Right cardiac atrium (tissue), 5 donors: ENCODE measurements at regions not wholly inside any gene's neighbourhood (a gene's known extent, or its start where the extent isn't known, plus 50 kb on each side); places are given as distances from the start of the nearest gene placed in this dataset.

Experiments
- ATAC-seq, 2 donors: fragments of 200-7000 bp; cut with Tn5 transposase; one replicate each; pipeline versions ENCODE4 v1.8.0 to v1.9.1; 2020; ENCODE audit warnings: moderate library complexity in 2 of 2, mild to moderate bottlenecking in 1 of 2
- DNase-seq, 3 donors: peaks; one replicate each; pipeline ENCODE4 v3.0.0-alpha.2; 2020
- H3K27ac ChIP-seq: one replicate; pipeline ENCODE4 v1.5.1; 2013; ENCODE audit warnings: mild to moderate bottlenecking, low read length, control low read depth, moderate library complexity
- H3K27me3 ChIP-seq: one replicate; pipeline ENCODE4 v1.6.1; 2013; ENCODE audit not compliant: control insufficient read depth, insufficient read depth
- H3K4me1 ChIP-seq: one replicate; pipeline ENCODE4 v1.6.1; 2013; ENCODE audit warnings: low read length; ENCODE audit not compliant: control insufficient read depth, insufficient read depth
- H3K4me3 ChIP-seq: one replicate; pipeline ENCODE4 v1.5.1; 2013; ENCODE audit warnings: low read length, control low read depth
- H3K9me3 ChIP-seq: one replicate; pipeline ENCODE4 v1.6.1; 2013; ENCODE audit warnings: low read length; ENCODE audit not compliant: control insufficient read depth
- WGBS: extraction: QIAGEN DNeasy Blood & Tissue Kit; methylation state at CpG from one replicate; pipeline ENCODE4 v1.1.7; 2013; 5-methylcytosine and 5-hydroxymethylcytosine counted together
- intact Hi-C, 4 donors: fragments of 100-400 bp; cut with DNase I; formaldehyde crosslinking; loops; one replicate each; pipeline versions ENCODE4 v1.11.0 to v1.14.0; 2022 to 2023
- donor health status: healthy with polysubstance abuse.
- donor health status: DM: no; HTN: yes; CAD: no.
- donor health status: DM: no; HTN: no; CAD: no.
- donor health status: DM: no; HTN: yes; CAD: no; lungs with severe emphysema.
- donor health status: DM: yes; HTN: yes; CAD: no.

DNA sequence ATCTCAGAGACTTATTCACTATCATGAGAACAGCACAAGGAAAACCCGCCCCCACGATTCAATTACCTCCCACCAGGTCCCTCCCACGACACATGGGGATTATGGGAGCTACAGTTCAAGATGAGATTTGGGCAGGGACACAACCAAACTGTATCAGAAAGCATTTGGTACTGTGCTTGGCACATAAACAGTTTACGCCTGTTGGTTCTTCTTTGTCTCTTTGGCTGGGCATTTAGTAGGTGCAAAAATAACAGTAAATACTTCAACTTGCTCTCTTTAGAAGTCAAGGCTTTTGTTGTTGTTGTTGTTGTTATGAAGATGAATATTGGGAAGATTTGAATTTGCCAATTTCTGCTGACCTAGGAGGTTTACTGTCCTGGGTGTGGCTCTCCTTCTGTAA is 175.4 kb upstream of the IGSF21 start:
- ATAC-seq, result no peak
- intact Hi-C loops, result no loop called here
- no peaks in the 10 kb centered on the region for H3K27me3 ChIP-seq
- H3K4me3 ChIP-seq, result no peak overlapping the region
- H3K27ac ChIP-seq, result no peak overlapping the region
- 83% methylated on average over 4 of the region's 4 CpGs for WGBS
- peaks cover 3% of the 10 kb centered on the region for H3K4me1 ChIP-seq
- no peak for DNase-seq
- no peaks in the 10 kb centered on the region for H3K9me3 ChIP-seq

- Histone ChIP-seq H3K27me3 (no peaks in the 10 kb centered on the region), H3K9me3 (no peaks in the 10 kb centered on the region), H3K4me3 (no peak overlapping the region), H3K27ac (no peak overlapping the region), H3K4me1 (peaks cover 3% of the 10 kb centered on the region)
- 71% methylated on average over 7 of the region's 7 CpGs for WGBS
- ATAC-seq (no peak), DNase-seq (no peak)
- intact Hi-C loops, result no loop called here
These were observed 174.1 kb upstream of the IGSF21 start for GRCh38 chr1:17933501-17933900.

GRCh38 chr1:17933971-17934370 is 173.6 kb upstream of the IGSF21 start:
- WGBS, result 41% methylated on average over 5 of the region's 5 CpGs
- ATAC-seq, result no peak
- H3K4me1 ChIP-seq, result peaks cover 3% of the 10 kb centered on the region
- no peaks in the 10 kb centered on the region for H3K27me3 ChIP-seq
- no peak overlapping the region for H3K4me3 ChIP-seq
- intact Hi-C loops, result no loop called here
- no peak overlapping the region for H3K27ac ChIP-seq
- H3K9me3 ChIP-seq, result no peaks in the 10 kb centered on the region
- DNase-seq, result no peak

GRCh38 chr1:17935230-17935629 is 172.4 kb upstream of the IGSF21 start:
- intact Hi-C loops, result no loop called here
- Histone ChIP-seq H3K4me3 (no peak overlapping the region), H3K4me1 (peaks cover 2% of the 10 kb centered on the region), H3K27ac (no peak overlapping the region), H3K27me3 (no peaks in the 10 kb centered on the region), H3K9me3 (no peaks in the 10 kb centered on the region)
- DNase-seq, result no peak
- no peak for ATAC-seq
- WGBS, result 74% methylated on average over 6 of the region's 6 CpGs

- DNase-seq, result no peak
- Histone ChIP-seq H3K27me3 (no peaks in the 10 kb centered on the region), H3K4me3 (no peak overlapping the region), H3K27ac (no peak overlapping the region), H3K9me3 (no peaks in the 10 kb centered on the region), H3K4me1 (no peaks in the 10 kb centered on the region)
- 74% methylated on average over 6 of the region's 6 CpGs for WGBS
- intact Hi-C loops, result no loop called here
- ATAC-seq, result no peak
These were observed 166.0 kb upstream of the IGSF21 start for GRCh38 chr1:17941431-17942189.

GRCh38 chr1:17943506-17943905 is 164.1 kb upstream of the IGSF21 start:
- no peak for DNase-seq
- no peaks in the 10 kb centered on the region for H3K27me3 ChIP-seq
- no peaks in the 10 kb centered on the region for H3K4me1 ChIP-seq
- no peak overlapping the region for H3K27ac ChIP-seq
- H3K9me3 ChIP-seq, result no peaks in the 10 kb centered on the region
- no peak for ATAC-seq
- no peak overlapping the region for H3K4me3 ChIP-seq
- intact Hi-C loops, result no loop called here
- 57% methylated on average over 2 of the region's 2 CpGs for WGBS

GRCh38 chr1:17944646-17945045 is 163.0 kb upstream of the IGSF21 start:
- 54% methylated on average over 4 of the region's 4 CpGs for WGBS
- no peak for ATAC-seq
- H3K27me3 ChIP-seq, result no peaks in the 10 kb centered on the region

DNA sequence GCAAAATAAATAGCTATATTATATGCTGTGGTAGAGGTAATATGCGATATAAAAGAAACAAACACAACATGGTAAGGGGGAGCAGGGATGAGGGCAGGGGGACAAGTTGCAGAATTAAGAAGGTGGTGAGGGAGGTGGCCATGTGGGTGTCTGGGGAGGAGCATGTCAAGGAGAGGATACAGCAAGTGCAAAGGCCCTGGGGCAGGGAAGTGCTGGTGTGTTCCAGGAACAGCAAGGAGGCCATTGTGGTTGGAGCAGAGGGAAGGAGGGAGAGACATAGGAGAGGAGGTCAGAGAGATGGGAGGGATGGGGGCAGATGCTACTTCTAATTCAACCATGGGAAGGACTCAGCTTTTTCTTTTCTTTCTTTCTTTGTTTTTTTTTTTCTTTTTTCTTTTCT is 161.2 kb upstream of the IGSF21 start:
- Histone ChIP-seq H3K27ac (no peak overlapping the region), H3K4me3 (no peak overlapping the region), H3K4me1 (no peaks in the 10 kb centered on the region), H3K9me3 (no peaks in the 10 kb centered on the region), H3K27me3 (no peaks in the 10 kb centered on the region)
- ATAC-seq (no peak), DNase-seq (no peak)
- intact Hi-C loops, result no loop called here
- 98% methylated on average over 1 of the region's 1 CpG for WGBS

More at GRCh38 chr1:17944646-17945045, 163.0 kb upstream of the IGSF21 start:
- Histone ChIP-seq H3K9me3 (no peaks in the 10 kb centered on the region), H3K4me3 (no peak overlapping the region), H3K4me1 (no peaks in the 10 kb centered on the region), H3K27ac (no peak overlapping the region)
- intact Hi-C loops, result no loop called here
- DNase-seq, result no peak

DNA sequence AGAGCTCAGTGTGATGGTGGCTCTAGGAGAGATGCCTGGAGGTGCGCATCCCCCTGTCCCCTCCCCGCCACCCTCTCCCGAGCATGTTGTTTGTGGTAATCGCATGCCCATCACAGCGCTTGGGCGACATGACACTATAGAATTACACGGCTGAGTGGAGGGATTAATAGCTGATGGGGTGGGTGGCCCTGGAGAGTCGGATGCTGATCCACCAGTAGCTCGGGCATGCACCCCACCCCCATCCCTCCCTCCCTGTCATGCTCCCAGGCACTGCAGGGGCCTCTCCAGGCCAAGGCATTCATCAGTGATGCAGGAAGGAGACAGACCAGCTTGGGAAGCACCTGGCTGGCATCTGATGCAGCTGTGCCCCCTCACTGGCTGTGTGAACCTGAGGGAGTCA is 159.0 kb upstream of the IGSF21 start:
- ATAC-seq (no peak), DNase-seq (no peak)
- WGBS, result 63% methylated on average over 9 of the region's 9 CpGs
- Histone ChIP-seq H3K27me3 (no peaks in the 10 kb centered on the region), H3K27ac (no peak overlapping the region), H3K9me3 (no peaks in the 10 kb centered on the region), H3K4me3 (no peak overlapping the region), H3K4me1 (no peaks in the 10 kb centered on the region)
- intact Hi-C loops, result no loop called here

DNA sequence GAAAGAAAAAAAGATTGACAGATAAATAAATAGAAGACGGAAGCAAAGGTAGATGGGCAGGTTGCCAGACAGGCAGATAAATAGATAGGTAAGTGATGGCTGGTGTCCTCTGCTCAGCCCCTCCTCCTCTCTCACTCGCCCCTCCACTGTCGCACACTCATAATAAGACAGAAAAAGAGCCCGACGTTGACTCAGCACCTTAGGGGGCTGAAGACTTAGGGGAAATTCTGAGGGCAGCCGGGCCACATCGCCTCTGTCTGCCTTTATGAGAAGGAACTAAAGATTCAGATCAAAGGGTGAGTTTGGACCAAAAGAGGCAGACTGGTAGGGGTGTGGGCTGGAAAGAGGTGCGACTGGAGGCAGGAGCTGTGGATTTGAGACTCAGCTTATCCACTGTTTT is 158.1 kb upstream of the IGSF21 start:
- Histone ChIP-seq H3K27me3 (no peaks in the 10 kb centered on the region), H3K4me1 (no peaks in the 10 kb centered on the region), H3K27ac (no peak overlapping the region), H3K9me3 (no peaks in the 10 kb centered on the region), H3K4me3 (no peak overlapping the region)
- WGBS, result 66% methylated on average over 8 of the region's 8 CpGs
- no peak for DNase-seq
- ATAC-seq, result no peak
- intact Hi-C loops, result no loop called here

GRCh38 chr1:17950728-17951127 is 156.9 kb upstream of the IGSF21 start:
- H3K4me1 ChIP-seq, result no peaks in the 10 kb centered on the region
- no peaks in the 10 kb centered on the region for H3K9me3 ChIP-seq
- WGBS, result 59% methylated on average over 12 of the region's 12 CpGs
- intact Hi-C loops, result no loop called here
- no peak overlapping the region for H3K27ac ChIP-seq
- no peaks in the 10 kb centered on the region for H3K27me3 ChIP-seq
- no peak overlapping the region for H3K4me3 ChIP-seq
- ATAC-seq (no peak), DNase-seq (no peak)

DNA sequence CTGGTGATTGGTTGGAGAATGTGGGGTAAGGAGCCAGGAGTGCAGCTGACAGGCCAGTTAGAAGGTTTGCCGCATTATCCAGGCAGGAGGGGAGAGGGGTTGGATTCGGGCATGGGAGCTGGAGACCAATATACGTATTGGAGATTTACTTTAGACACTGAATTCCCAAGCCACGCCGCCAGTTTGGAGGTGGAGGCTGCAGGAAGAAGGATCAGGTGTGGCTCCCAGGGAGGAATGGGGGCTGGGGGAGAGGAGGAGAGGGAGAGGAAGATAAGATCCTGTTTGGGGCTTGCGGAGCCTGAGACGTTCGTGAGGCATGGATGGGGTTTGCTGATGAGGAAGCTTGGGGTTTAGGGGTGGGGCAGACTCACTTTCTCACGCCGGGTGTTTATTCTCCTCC is 155.1 kb upstream of the IGSF21 start:
- H3K4me1 ChIP-seq, result no peaks in the 10 kb centered on the region
- 49% methylated on average over 10 of the region's 10 CpGs for WGBS
- intact Hi-C loops, result no loop called here
- no peak overlapping the region for H3K27ac ChIP-seq
- H3K4me3 ChIP-seq, result no peak overlapping the region
- no peak for DNase-seq
- H3K27me3 ChIP-seq, result no peaks in the 10 kb centered on the region
- no peak for ATAC-seq
- no peaks in the 10 kb centered on the region for H3K9me3 ChIP-seq
